GM18519 (cell line): ENCODE measurements at regions not wholly inside any gene's neighbourhood (a gene's known extent, or its start where the extent isn't known, plus 50 kb on each side); places are given as distances from the start of the nearest gene placed in this dataset.

Source experiments
- ATAC-seq: cut with Tn5 transposase; IDR thresholded peaks from one replicate; pipeline ENCODE4 v1.9.1; 2021; ENCODE audit warnings: mild to moderate bottlenecking, moderate library complexity; ENCODE audit not compliant: unreplicated experiment, low FRiP score

DNA sequence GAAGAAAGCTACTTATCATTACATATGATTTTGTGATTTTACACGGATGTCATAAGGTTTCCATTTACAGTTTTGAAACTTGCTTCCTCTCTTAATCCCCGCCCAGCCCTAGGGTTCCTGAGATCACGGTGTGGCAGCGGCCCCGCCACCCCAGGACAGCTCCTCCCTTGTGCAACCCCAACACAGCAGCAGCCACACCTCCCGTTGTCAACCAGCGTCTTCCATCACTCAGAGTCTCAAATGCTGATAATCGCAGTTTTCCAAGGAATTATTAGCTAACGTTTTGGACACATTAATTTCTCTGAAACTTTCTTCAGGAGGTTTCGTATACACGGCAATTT is 204.8 kb downstream of the THBS2 start:
- ATAC-seq = no peak

DNA sequence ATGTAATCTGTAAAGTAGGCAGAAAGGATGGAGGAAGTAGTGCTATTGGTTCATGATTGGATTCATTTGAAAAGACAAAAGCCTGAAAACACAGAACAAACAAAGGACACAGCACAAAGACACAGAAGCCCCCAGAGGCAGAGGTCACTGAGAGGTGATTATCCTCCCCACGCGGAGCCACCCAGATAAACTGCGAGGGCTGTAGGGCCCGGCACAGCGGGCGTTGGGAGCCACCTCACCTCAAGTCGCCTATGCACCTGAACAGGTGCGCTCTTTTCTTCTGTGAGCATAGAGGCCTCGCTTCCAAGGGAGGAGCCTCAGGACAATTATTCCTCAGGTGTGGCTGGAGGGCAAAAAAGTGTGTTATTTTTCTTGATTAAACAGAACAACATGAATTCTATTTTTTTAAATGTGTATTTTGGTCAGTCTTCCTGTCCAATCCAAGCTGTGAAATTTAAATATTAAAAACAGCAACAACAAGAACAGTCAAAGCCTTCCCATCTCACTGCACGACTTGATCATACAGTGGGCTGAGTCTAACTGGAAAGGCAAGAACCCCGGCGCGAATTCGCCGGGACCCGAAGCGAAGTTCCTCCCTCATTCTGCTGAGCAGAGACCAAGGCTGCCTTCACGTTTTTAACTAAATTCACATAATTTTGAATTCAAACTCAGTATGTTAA is 205.3 kb downstream of the THBS2 start:
- no peak for ATAC-seq

DNA sequence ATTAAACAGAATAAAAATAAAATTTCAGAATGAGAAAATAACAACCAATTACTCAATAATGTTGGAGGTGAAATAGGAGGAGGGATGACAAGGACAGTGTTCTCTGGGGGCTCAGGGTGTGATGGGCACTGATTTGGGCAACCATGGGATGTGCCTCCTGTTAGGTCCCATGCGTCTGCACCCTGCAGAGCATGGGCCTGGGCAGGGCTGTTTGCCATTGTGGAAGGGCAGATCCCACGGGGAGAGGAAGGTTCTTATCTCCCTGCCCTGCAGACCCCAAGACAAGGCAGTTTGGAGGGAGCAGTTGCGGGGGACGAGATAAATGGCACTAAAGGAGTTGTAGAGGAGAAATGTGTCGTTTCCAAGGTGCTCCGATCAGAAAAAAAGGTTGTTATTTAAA is 206.3 kb downstream of the THBS2 start:
- no peak for ATAC-seq

DNA sequence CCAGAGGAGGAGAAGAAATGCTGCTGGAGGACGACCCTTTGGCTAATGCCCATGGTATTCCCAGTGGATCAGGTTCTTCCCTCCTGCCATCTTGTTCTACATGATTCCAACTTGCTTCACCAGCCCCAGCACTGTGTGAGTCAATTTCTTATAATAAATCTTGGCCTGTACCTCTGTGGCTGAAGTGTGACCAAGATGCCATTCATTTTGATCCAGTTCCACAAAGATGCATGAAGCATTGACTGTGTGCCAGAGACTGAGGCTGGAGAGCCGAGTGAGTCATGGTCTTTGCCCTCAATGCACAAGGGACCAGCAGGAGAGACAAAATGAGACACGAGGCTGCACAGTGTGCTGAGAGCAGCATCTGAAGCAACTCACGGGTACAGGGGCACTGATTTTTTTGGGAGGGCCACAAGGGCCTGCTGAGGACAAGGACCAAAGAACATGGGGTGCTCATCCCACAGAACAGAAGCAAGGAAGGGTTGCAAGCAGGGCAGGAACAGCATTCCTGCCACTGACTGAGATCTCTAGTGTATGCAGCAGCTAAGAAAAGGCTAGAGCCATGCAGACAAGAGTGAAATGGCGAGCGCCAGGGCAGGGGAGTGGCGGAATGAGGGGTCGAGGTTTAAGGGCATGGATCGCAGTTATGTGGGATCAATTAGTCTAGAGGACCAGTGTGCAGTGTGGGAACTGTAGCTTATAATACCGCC is 207.0 kb downstream of the THBS2 start:
- no peak for ATAC-seq

DNA sequence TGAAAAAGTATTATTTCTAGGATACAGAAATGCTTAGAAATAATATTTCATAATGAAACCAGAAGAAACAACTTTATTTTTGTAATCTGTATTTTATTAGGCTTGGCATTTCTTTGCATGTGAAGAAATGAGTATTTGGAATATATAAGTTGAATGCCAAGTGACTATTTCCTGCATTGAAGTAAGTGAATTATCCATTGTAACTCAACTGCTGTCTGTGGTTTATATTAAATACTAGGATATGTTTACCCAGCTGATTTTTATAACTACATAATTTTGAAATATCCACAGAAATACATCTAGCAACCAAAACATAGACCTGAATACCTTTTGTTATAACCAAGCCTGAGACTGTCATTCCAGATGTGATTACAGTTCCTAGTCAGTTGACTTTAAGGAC is 207.6 kb downstream of the THBS2 start:
- ATAC-seq = no peak

DNA sequence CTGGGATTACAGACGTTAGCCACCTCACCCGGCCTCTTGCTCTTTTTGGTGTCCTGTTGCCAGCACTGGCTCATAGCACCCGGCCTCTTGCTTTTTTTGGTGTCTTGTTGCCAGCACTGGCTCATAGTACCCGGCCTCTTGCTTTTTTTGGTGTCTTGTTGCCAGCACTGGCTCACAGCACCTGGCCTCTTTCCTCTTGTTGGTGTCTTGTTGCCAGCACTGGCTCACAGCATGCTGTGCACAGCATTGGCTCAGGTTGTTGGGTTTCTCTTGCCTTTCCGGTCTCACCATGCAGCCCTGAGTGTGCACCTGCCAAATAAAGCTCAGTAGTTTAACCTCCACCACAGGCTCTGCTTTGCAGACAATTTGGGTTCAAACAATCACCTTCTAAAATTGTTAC is 208.2 kb downstream of the THBS2 start:
- ATAC-seq = no peak

DNA sequence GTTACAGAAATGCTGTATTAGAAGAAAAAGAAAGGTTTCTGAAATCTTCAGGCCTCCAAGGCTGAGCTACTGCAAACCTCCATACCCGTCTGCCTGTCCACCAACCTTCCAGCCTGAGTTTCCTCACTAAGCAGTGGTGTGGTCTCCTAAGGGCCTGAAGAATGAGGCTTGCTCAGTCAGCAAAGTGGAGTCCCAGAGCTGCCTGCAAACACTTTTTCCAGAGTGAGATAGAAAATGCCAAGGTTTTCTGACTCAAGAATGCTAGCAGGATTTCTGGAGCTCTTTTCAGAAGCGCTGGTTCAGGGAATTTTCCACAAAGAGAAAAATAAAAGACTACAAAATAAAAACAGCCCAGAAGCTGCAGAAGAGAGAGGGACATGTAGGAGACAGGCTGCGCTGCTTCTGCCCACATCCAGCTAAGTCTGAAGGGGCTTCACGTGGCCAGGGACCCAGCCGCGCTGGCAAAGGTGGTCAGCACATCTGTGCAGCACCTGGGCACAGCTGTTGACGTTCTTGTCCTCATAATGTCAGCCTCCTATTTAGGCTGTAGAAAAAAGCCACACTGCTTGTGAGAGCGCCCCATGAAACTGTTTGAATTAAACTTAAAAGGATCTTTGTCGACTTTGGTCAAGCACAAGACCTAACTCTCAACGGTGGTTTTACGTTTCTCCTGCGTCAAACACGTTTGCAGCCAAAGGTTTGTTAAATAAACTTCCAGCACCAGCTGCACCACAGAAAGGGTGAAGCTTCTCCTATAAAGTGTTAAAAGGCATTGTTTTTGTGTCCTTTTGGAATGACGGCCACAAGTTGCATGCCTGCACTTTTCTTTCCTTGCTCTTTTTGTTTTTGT is 209.0 kb downstream of the THBS2 start:
- no peak for ATAC-seq

DNA sequence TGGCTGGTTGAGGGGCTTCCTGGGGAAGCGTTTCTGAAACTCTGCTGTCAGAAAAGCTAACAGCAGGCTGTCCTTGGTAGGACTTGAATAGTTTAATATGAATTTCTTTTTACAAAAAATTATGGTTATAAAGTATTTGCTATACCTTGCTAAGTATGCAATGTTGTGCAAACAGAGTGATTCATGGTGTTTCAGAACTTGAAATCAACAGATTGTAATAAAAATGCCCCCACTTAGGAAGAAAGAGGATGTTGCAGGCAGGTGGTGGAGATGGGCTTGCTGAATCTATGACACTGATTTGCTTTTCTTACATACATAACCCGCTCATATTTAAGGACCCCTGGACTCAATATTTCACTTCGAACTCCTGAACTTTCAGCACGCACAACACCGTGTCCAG is 211.6 kb downstream of the THBS2 start:
- ATAC-seq = no peak

DNA sequence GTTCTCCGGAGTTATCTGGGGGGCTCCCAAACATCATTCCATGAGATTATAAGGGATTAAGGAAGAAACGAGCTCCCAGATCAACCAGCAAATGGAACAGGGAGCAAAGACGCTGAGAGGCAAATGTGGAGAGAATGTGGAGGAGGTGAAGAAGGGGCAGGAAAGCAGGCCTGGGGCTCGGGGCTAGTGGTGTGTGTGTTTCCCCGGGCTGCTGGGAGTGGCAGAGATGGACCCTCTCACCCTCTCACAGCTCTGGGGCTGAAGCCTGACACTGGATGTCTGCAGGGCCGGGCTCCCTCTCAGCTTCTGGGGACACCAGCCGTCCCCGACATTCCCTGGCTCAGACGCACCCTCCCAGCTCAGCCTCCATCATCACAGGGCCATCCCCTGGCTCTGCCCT is 212.6 kb downstream of the THBS2 start:
- no peak for ATAC-seq

DNA sequence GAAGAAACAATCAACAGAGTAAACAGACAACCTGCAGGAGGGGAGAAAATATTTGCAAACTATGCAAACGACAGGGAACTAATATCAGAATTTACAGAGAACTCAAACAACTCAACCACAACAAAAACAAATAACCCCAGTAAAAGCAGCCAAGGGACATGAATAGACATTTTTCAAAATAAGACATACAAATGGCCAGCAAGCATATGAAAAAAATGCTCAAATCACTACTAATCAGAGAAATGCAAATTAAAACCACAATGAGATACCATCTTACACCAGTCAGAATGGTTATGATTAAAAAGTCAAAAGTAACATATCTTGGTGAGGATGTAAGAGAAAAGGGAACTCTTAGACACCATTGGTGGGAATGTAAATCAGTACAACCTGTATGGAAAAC is 215.0 kb downstream of the THBS2 start:
- no peak for ATAC-seq

DNA sequence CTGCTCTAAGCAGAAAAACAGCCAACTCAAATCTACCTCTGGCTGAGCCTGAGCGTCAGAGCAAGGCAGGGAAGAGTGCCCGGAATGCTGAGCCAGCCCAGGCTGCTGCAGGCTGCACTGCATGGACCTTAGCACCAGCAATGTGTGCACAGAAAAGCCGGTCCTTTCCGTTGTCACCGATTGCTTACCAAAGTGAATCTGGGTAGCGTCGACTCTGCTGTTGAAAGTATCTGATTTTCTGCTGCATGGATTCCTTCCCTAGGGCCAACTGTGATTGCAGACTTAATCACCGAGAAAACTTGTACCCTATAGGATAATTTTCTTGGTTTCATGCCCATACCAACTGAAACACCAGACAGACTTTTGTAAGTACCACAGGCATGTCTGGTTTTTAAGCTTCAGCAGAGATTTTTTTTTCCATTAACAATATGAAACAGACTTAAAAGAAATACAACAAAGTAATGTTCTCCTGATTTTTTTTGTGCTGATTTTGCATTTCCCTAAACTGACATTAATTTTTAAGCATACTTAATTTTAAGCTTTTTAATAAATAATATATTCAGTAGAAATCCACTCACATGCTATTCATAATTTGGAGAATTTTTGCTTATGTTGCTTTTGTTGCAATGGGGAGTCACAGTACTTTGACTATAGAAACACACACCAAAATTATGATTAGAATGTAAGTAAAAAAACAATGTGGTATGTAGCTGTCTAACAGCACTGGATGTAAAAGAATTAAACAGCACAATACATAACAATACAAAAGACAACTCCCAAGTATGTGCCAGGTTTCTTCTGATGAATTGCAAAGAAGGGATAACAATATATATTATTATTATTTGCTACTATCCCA is 218.0 kb downstream of the THBS2 start:
- ATAC-seq = no peak

DNA sequence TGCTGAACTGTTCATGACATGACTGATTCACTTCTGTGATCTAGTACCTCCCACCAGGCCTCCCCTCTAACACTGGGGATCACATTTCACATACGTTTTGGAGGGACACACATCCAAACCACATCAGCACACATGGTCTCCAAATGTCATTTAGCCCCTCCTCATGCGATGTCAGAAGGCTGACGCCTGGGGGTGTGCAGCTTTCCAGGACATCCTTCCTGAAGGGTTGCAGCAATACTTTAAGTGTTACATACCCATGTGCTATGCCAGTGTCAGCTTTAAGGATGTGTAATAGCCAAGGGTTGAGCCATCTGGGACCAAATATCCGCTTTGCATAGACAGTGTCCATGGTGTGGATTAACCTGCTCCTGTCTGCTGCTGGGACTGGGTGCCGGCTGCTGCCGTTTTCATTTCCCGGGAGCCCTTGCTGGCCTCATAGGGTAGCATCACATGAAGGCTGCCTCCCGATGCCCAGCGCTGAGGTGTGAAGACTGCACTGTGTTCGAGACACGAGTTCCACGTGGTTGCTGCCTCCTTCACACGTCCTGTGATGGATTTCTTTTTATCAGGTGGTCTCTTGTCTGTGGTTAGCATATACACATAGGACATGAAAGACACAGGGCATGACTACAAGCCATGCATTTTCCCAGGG is 219.0 kb downstream of the THBS2 start:
- ATAC-seq = no peak

DNA sequence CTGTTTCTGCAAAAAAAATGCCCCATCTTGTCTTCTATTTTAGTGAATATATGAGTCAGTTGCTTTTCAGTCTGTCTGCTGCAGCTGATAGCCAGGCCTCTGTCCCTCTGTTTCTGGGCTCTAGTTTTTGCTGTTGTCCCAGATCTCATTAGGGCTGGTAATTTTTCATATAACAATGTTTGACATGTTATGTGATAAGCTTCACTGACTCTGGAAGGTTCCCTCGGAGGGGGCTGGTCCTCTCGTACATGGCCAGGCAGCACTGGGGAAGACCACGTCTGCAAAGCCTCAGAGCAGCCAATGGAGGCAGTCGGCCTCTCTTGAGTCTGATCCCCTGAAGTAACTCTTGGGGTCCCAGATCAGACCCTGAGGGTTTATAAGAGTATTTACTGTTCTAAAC is 223.8 kb downstream of the THBS2 start:
- ATAC-seq = no peak

DNA sequence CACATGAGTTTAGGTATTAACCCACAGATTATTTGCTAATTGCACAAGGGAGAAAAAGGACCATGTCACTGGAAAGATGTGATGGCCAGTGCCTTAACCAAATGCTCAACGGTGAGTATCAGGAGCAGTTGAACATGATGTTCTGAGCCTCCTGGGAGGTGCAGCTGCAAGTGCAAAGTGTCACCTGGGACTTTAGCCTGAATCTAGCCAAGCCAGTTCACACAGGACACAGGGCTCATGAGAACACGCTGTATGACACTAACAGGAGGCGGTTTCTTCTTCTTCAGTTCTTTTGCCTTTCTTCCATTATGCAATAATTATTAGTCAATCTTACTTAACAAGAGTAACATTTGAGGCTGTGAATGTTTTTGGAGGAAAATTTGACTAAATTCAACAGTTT is 225.3 kb downstream of the THBS2 start:
- ATAC-seq = no peak

DNA sequence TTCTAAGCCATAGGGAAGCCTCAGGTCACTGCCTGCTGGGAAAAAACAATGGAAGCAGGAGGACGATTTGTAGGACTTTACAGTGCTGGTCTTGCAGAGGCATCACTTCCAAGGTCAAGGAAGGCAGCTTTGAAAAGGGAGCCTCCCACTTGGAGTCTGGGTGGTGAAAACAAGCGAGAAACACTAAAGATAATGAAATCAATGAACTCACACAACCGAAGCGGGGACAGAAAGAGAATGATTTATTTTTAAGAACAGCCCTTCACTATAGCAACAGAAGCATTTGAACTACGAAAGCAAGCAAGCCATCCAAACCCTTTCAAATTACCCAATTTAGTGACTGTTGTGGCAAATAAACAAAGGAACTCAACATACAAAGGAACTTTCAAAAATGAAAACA is 227.5 kb downstream of the THBS2 start:
- ATAC-seq = no peak

DNA sequence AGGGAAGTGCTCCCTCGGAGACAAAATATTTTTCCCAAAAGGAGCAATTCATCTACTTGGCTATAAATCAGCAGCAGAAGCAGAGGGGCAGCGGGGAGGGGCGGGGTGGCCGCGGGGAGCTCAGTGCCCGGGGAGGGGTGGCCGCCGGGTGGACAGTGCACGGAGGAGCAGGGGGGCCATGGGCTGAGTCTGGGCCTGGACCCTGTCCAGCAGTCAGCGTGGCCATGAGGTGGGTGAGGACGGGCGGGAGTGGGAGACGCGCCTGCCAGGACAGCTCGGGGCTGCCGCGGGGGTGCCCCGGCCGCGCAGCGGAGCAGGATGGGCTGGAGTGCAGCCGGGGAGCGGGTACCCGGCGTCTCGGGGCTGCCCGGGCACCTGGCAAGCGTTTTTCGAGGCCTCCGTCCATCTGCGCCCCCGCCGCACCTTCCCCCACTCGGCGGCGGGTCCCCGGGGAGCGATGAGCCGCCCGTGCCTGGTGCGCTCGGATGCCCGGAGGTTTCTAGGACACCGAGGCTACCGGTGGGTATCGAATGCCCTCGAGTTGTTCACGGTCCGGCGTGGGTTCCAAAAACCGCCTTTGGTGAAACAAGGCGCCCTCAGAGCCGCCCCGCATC is 229.5 kb downstream of the THBS2 start:
- ATAC-seq = no peak

DNA sequence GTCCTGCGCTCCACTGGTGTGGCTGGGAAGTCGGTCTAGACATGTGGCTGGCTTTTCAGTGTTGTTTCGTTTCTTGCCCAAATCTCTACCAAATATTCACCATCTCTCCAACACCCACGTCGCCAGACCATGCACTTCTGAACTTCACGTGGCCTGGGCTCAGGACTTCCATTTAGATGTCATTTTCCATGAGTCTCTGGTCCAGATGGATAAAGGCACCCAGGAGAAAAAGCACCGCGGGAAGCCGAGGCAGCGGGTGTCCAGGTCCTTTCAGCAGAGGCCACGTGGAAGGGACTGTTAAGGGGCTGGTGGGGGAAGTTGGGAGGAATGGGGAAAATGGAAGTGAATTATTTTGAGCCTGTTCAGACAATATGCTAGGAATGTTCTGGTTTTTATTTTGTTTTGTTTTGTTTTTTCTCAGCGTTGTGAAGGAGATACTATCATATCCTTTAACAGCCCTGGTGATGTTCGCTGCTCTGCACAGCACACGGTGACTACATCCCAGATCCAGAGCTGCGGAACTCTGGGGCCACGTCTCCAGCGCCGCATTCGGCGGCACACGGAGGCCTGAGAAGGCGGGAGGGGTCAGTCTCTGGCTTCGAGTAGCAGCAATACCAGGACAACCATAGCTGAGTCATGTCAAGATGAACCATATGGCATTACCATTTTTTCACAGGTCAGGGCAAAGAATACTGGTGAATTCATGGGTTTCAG is 230.3 kb downstream of the THBS2 start:
- ATAC-seq = no peak

DNA sequence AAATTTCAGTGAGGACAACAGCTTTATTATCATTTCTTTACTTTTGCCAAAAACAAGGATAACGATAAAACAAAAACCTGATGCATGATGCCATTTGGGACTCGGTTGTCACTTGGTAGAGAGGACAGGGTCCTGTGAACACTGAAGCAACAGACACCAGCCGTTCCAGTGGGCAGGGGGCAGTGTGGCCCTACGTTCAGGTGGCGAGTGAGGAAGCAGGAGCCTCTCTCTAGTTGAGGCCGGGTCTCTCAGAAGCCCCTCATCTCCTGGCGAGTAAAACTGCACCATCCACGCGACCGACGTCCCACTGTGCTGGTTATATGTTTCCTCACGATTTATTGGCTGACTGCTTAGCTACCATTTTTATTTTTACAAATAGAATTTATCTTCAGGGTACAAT is 231.6 kb downstream of the THBS2 start:
- ATAC-seq = no peak

DNA sequence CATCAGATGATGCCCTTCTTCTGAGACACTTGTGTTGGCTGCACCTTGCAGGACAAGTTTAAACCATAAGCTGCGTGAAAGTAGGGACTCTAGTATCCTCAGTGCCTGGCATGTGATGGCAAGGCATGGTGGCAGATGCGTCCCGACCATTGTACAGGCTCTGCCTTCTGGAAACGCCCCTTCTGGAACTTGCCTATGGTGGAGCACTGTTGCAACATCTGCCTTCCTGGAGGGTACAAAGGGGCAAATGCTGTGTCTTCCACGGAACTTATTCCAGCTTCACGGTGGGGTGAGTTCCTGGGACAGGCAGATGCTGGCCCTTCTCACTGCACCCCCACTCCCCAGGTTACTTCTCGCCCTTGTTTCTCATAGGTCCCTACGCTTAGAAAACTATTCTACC is 232.8 kb downstream of the THBS2 start:
- ATAC-seq = no peak
